ENCODE measurements at regions not wholly inside any gene's neighbourhood (a gene's known extent, or its start where the extent isn't known, plus 50 kb on each side); places are given as distances from the start of the nearest gene placed in this dataset.
"Not testable (repeated sequence)": the region's sequence is repeated elsewhere in the genome, so short reads cannot be mapped to it uniquely, and the experiment has no call there.

- DNase-seq (ENCODE audit: low read depth): no peak
- TF ChIP-seq CTCF (IDR thresholded peaks at IDR 0.05; ENCODE audit: insufficient read depth, low read depth, low read length, missing control alignments): no peak
- H3K4me3 ChIP-seq (ENCODE audit: low read length): no peak overlapping the region
Observed at GRCh38 chr1:220942278-220942677, 63.0 kb downstream of the HLX start.

- not testable (repeated sequence) for DNase-seq (ENCODE audit: low read depth); H3K4me3 ChIP-seq (ENCODE audit: low read length)
Observed at GRCh38 chr1:220942914-220943313, 63.7 kb downstream of the HLX start.

GRCh38 chr1:220943319-220943996, 64.2 kb downstream of the HLX start:
- no peak for TF ChIP-seq CTCF (IDR thresholded peaks at IDR 0.05; ENCODE audit: insufficient read depth, low read depth, low read length, missing control alignments)
- no peak for DNase-seq (ENCODE audit: low read depth)
- no peak overlapping the region for H3K4me3 ChIP-seq (ENCODE audit: low read length)

GRCh38 chr1:220950576-220950975, 71.3 kb downstream of the HLX start:
- DNase-seq (ENCODE audit: low read depth): no peak
- H3K4me3 ChIP-seq (ENCODE audit: low read length): no peak overlapping the region
- TF ChIP-seq CTCF (IDR thresholded peaks at IDR 0.05; ENCODE audit: insufficient read depth, low read depth, low read length, missing control alignments): no peak

GRCh38 chr1:220952961-220953643, 73.9 kb downstream of the HLX start:
- no peak for TF ChIP-seq CTCF (IDR thresholded peaks at IDR 0.05; ENCODE audit: insufficient read depth, low read depth, low read length, missing control alignments)

GRCh38 chr1:220954321-220955075, 75.3 kb downstream of the HLX start:
- no peak for DNase-seq (ENCODE audit: low read depth)
- TF ChIP-seq CTCF (IDR thresholded peaks at IDR 0.05; ENCODE audit: insufficient read depth, low read depth, low read length, missing control alignments): no peak
- no peak overlapping the region for H3K4me3 ChIP-seq (ENCODE audit: low read length)

More at GRCh38 chr1:220952961-220953643, 73.9 kb downstream of the HLX start:
- H3K4me3 ChIP-seq (ENCODE audit: low read length): no peak overlapping the region
- no peak for DNase-seq (ENCODE audit: low read depth)

GRCh38 chr1:220955116-220955515, 75.9 kb downstream of the HLX start:
- no peak overlapping the region for H3K4me3 ChIP-seq (ENCODE audit: low read length)
- no peak for TF ChIP-seq CTCF (IDR thresholded peaks at IDR 0.05; ENCODE audit: insufficient read depth, low read depth, low read length, missing control alignments)
- no peak for DNase-seq (ENCODE audit: low read depth)
